Suprapubic skin (tissue), 4 donors: ENCODE measurements at regions not wholly inside any gene's neighbourhood (a gene's known extent, or its start where the extent isn't known, plus 50 kb on each side); places are given as distances from the start of the nearest gene placed in this dataset.

ENCODE experiments used
- EP300 ChIP-seq: sonication (generic); formaldehyde crosslinking; IDR thresholded peaks from one replicate; pipeline ENCODE4 v1.6.1; 2017; ENCODE audit warnings: antibody characterized with exemption
- POLR2AphosphoS5 ChIP-seq, 3 donors: sonication (generic); formaldehyde crosslinking; IDR thresholded peaks; one replicate each; pipeline ENCODE4 v1.6.1; 2017; ENCODE audit warnings: antibody characterized with exemption in 3 of 3
- TF ChIP-seq, protein P1 (sequence below), 2 donors: fragments of 200-600 bp in 1 of 2; fragments of 450-650 bp in 1 of 2; sonication (generic) in 1 of 2; IDR thresholded peaks; one replicate each; pipeline ENCODE4 v1.5.1; 2016 to 2019; ENCODE audit warnings: antibody characterized with exemption in 2 of 2, mild to moderate bottlenecking in 1 of 2, moderate library complexity in 1 of 2

- TF ChIP-seq, protein P1, sequence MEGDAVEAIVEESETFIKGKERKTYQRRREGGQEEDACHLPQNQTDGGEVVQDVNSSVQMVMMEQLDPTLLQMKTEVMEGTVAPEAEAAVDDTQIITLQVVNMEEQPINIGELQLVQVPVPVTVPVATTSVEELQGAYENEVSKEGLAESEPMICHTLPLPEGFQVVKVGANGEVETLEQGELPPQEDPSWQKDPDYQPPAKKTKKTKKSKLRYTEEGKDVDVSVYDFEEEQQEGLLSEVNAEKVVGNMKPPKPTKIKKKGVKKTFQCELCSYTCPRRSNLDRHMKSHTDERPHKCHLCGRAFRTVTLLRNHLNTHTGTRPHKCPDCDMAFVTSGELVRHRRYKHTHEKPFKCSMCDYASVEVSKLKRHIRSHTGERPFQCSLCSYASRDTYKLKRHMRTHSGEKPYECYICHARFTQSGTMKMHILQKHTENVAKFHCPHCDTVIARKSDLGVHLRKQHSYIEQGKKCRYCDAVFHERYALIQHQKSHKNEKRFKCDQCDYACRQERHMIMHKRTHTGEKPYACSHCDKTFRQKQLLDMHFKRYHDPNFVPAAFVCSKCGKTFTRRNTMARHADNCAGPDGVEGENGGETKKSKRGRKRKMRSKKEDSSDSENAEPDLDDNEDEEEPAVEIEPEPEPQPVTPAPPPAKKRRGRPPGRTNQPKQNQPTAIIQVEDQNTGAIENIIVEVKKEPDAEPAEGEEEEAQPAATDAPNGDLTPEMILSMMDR (IDR thresholded peaks at IDR 0.05): no peak
- TF ChIP-seq POLR2AphosphoS5 (IDR thresholded peaks at IDR 0.05): no peak
- TF ChIP-seq EP300: no peak
Observed at GRCh38 chr20:58094160-58094559, 134.3 kb downstream of the ANKRD60 start.
